Calu3 (cell line): ENCODE measurements at regions not wholly inside any gene's neighbourhood (a gene's known extent, or its start where the extent isn't known, plus 50 kb on each side); places are given as distances from the start of the nearest gene placed in this dataset.
"Not testable (repeated sequence)": the region's sequence is repeated elsewhere in the genome, so short reads cannot be mapped to it uniquely, and the experiment has no call there.

Source experiments
- BruUV-seq: library from RNA; stranded (reverse); fragments of 400-500 nt; replicated peaks from 2 replicates; lab custom pipeline; 2021; lab: Mats Ljungman, UMichigan
- CTCF ChIA-PET: fragments of 300-600 bp; sonication (Branson Sonifier 250); formaldehyde crosslinking; loops from one replicate; lab custom pipeline; 2022; ENCODE audit warnings: antibody characterized with exemption; lab: Charles Lee
- DNase-seq: peaks from one replicate; pipeline ENCODE4 v3.0.0; 2022
- H3K27ac Mint-ChIP-seq: one replicate; pipeline ENCODE4 v1.8.0; 2022; ENCODE audit warnings: mixed read lengths; ENCODE audit not compliant: unreplicated experiment
- H3K27me3 Mint-ChIP-seq: one replicate; pipeline ENCODE4 v1.8.0; 2022; ENCODE audit warnings: mixed read lengths; ENCODE audit not compliant: unreplicated experiment
- H3K36me3 Mint-ChIP-seq: one replicate; pipeline ENCODE4 v1.8.0; 2022; ENCODE audit warnings: mild to moderate bottlenecking, moderate library complexity, mixed read lengths; ENCODE audit not compliant: insufficient read depth, unreplicated experiment
- H3K4me1 Mint-ChIP-seq: one replicate; pipeline ENCODE4 v1.8.0; 2022; ENCODE audit warnings: mild to moderate bottlenecking, low read depth, mixed read lengths; ENCODE audit not compliant: unreplicated experiment
- H3K4me3 Mint-ChIP-seq: one replicate; pipeline ENCODE4 v1.8.0; 2022; ENCODE audit warnings: mild to moderate bottlenecking, low read depth, moderate library complexity, mixed read lengths; ENCODE audit not compliant: unreplicated experiment
- H3K9me3 Mint-ChIP-seq: one replicate; pipeline ENCODE4 v1.8.0; 2022; ENCODE audit warnings: low read depth, mixed read lengths; ENCODE audit not compliant: unreplicated experiment
- CTCF ChIP-seq: fragments of 200-600 bp; IDR thresholded peaks from one replicate; pipeline ENCODE4 v1.8.0; 2022; ENCODE audit warnings: antibody characterized with exemption; ENCODE audit not compliant: unreplicated experiment
- intact Hi-C: fragments of 100-400 bp; cut with micrococcal nuclease; formaldehyde crosslinking; loops from one replicate; pipeline ENCODE4 v1.10.0; 2022; ENCODE audit not compliant: unreplicated experiment

DNA sequence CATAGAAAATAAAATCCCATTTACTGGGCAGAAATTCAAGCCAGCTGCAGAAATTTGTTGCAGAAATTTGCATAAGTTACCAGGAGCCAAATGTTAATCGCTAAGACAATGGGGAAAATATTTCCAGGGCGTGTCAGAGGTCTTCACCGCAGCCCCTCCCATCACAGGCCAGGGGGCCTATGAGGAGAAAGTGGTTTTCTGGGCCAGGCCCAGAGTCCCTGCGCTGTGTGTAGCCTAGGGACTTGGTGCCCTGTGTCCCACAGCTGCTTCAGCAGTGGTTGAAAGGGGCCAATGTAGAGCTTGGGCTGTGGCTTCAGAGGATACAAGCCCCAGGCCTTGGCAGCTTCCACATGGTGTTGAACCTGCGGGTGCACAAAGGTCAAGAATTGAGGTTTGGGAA, 278.9 kb upstream of the PCDH9 start:
- no peak for TF ChIP-seq CTCF
- H3K27ac Mint-ChIP-seq, result no peak overlapping the region
- no TSS peak for BruUV-seq
- intact Hi-C loops, result no loop called here
- no peaks in the 10 kb centered on the region for H3K4me1 Mint-ChIP-seq
- CTCF ChIA-PET, result no interaction called here
- H3K4me3 Mint-ChIP-seq, result no peak overlapping the region
- no peak for DNase-seq
- no peaks in the 10 kb centered on the region for H3K36me3 Mint-ChIP-seq
- H3K9me3 Mint-ChIP-seq, result peaks cover 2% of the 10 kb centered on the region
- no peaks in the 10 kb centered on the region for H3K27me3 Mint-ChIP-seq

GRCh38 chr13:67508275-67508674, 278.1 kb upstream of the PCDH9 start:
- CTCF ChIA-PET, DNase-seq, H3K27ac Mint-ChIP-seq, H3K27me3 Mint-ChIP-seq, H3K4me1 Mint-ChIP-seq, BruUV-seq, intact Hi-C loops, H3K9me3 Mint-ChIP-seq, H3K36me3 Mint-ChIP-seq, H3K4me3 Mint-ChIP-seq: not testable (repeated sequence)

GRCh38 chr13:67506407-67506806, 276.3 kb upstream of the PCDH9 start:
- Mint-ChIP-seq H3K4me1 (no peaks in the 10 kb centered on the region), H3K4me3 (no peak overlapping the region), H3K27me3 (no peaks in the 10 kb centered on the region), H3K27ac (no peak overlapping the region), H3K36me3 (no peaks in the 10 kb centered on the region), H3K9me3 (peaks cover 6% of the 10 kb centered on the region)
- DNase-seq, result no peak
- TF ChIP-seq CTCF, result no peak
- no TSS peak for BruUV-seq
- CTCF ChIA-PET, result no interaction called here
- intact Hi-C loops, result no loop called here

DNA sequence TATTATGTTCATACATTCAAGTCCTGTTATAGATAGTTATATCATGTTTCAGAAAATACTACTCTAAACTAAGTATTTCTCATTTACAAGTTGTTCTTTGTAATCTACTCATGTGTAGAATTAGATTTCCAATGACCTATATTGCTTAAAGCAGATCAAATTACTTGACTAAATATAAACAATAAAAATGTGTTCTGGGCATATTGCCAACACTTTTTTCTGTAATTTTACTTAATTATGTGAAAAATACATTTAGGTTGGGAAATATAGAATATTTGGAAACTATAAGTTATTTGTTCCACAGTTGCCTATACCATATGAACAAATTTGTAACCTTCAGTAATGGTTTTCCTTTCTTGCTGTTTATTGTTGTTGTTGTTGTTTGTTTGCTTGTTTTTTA, 275.2 kb upstream of the PCDH9 start:
- no peaks in the 10 kb centered on the region for H3K36me3 Mint-ChIP-seq
- H3K4me1 Mint-ChIP-seq, result no peaks in the 10 kb centered on the region
- no TSS peak for BruUV-seq
- no peak overlapping the region for H3K27ac Mint-ChIP-seq
- DNase-seq, result no peak
- no peaks in the 10 kb centered on the region for H3K27me3 Mint-ChIP-seq
- H3K9me3 Mint-ChIP-seq, result peaks cover 6% of the 10 kb centered on the region
- intact Hi-C loops, result no loop called here
- CTCF ChIA-PET, result no interaction called here
- no peak overlapping the region for H3K4me3 Mint-ChIP-seq
- TF ChIP-seq CTCF, result no peak

- Mint-ChIP-seq H3K27ac (no peak overlapping the region), H3K4me1 (no peaks in the 10 kb centered on the region), H3K27me3 (no peaks in the 10 kb centered on the region), H3K36me3 (no peaks in the 10 kb centered on the region), H3K9me3 (peaks cover 6% of the 10 kb centered on the region), H3K4me3 (no peak overlapping the region)
- intact Hi-C loops, result no loop called here
- CTCF ChIA-PET, result no interaction called here
- TF ChIP-seq CTCF, result no peak
- DNase-seq, result no peak
- no TSS peak for BruUV-seq
Observed at GRCh38 chr13:67498948-67499347, 268.8 kb upstream of the PCDH9 start.
